ENCODE measurements at regions not wholly inside any gene's neighbourhood (a gene's known extent, or its start where the extent isn't known, plus 50 kb on each side); places are given as distances from the start of the nearest gene placed in this dataset.

GRCh38 chr7:115479448-115479847 is 551.1 kb downstream of the TFEC start:
- TF ChIP-seq CTCF (IDR thresholded peaks at IDR 0.05) (no peak), POLR2A (IDR thresholded peaks at IDR 0.05) (no peak)

All from esophagus squamous epithelium (tissue), 4 donors.